ENCODE measurements at regions not wholly inside any gene's neighbourhood (a gene's known extent, or its start where the extent isn't known, plus 50 kb on each side); places are given as distances from the start of the nearest gene placed in this dataset.

DNA sequence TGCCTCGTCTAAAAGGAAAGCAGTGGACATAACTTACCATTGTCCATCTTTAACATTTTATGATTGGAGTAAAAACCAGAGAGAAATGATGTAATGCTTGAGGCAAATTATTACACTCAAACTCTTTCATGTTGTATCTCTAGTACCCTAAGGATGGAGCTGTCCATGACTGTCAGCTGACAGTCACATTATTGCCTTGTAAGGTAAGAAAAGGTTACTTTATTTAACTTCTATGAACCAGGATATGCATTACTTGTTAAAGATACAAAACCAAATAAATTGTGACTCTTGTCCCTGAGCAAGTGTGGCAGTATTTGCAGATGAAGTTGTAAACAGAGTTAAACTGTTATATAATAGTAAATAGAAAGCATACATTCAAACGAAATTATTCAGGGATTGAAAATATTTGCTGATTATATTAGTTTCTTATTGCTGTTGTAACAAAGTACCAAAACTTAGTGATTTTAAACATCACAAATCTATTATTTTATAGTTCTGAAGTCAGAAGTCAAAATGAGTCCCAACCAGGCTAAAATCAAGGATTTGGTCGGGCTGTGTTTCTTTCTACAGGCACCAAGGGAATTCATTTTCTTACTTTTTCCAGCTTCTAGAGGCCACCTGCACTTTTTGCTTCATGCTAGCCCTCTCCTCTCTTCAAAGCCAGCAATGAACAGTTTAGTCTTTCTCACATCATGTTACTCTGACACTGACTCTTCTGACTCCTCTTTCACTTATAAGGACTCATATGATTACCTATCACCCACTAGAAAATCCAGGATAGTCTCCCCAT, 113.8 kb downstream of the CEP44 start:
- Histone ChIP-seq H3K4me1 (no peaks in the 10 kb centered on the region), H3K4me3 (no peak overlapping the region), H3K27me3 (no peaks in the 10 kb centered on the region), H3K9me3 (no peaks in the 10 kb centered on the region), H3K27ac (no peak overlapping the region), H3K36me3 (no peaks in the 10 kb centered on the region)
- TF ChIP-seq, protein P1, sequence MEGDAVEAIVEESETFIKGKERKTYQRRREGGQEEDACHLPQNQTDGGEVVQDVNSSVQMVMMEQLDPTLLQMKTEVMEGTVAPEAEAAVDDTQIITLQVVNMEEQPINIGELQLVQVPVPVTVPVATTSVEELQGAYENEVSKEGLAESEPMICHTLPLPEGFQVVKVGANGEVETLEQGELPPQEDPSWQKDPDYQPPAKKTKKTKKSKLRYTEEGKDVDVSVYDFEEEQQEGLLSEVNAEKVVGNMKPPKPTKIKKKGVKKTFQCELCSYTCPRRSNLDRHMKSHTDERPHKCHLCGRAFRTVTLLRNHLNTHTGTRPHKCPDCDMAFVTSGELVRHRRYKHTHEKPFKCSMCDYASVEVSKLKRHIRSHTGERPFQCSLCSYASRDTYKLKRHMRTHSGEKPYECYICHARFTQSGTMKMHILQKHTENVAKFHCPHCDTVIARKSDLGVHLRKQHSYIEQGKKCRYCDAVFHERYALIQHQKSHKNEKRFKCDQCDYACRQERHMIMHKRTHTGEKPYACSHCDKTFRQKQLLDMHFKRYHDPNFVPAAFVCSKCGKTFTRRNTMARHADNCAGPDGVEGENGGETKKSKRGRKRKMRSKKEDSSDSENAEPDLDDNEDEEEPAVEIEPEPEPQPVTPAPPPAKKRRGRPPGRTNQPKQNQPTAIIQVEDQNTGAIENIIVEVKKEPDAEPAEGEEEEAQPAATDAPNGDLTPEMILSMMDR (IDR thresholded peaks at IDR 0.05) = no peak
- TF ChIP-seq POLR2A (IDR thresholded peaks at IDR 0.05) = no peak
- DNase-seq (no peak), ATAC-seq (no peak)
- WGBS (ENCODE audit: insufficient coverage, low coverage, low lambda C conversion rate, missing lambda C conversion rate) = 25% methylated on average over 3 of the region's 3 CpGs
- intact Hi-C loops (cut with DNase I) = no loop called here

DNA sequence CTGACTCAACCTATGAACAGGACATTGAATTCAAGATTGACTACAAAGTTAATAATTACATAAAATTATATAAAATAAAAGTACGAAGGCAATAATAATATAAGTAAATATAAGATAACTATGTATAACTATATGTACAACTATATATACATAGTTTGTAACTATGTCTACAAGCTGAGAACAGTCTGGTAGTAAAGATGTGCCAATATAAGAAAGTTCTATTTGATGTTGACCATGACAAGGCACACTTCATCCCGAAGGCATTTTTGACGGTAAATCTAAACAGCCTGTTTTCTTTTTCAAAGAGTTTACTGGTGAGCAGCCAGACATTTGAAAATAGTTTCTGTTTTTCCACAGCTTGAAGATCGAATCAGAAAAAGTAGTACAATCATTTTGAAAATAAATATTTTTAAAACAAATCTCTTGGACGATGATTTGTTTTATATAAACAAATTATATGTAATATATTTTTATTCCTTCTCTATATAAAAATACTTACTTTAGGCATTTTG, 112.9 kb downstream of the CEP44 start:
- H3K27me3 ChIP-seq = no peaks in the 10 kb centered on the region
- no peak overlapping the region for H3K27ac ChIP-seq
- no peaks in the 10 kb centered on the region for H3K9me3 ChIP-seq
- ATAC-seq = no peak
- no peaks in the 10 kb centered on the region for H3K36me3 ChIP-seq
- H3K4me1 ChIP-seq = no peaks in the 10 kb centered on the region
- 54% methylated on average over 5 of the region's 5 CpGs for WGBS (ENCODE audit: insufficient coverage, low coverage, low lambda C conversion rate, missing lambda C conversion rate)
- no peak for DNase-seq
- H3K4me3 ChIP-seq = no peak overlapping the region
- intact Hi-C loops (cut with DNase I) = no loop called here
- no peak for TF ChIP-seq POLR2A (IDR thresholded peaks at IDR 0.05)
- TF ChIP-seq, protein P1 (IDR thresholded peaks at IDR 0.05) = no peak

DNA sequence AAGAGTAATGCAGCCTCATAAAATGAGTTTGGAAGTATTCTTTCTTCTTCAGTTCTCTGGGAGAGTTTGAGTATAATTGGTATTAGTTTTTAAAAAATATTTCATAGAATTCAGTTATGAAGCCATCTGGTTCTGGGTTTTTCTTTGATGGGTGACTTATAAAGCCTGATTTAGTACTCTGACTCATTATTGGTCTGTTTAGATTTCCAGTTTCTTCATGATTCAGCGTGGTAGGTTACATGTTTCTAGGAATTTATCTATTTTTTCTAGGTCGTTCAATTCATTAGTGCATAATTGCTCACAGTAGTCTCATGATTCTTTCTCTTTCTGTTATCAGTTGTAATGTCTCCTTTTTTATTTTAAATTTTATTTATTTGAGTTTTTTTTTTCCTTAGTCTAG, 111.2 kb downstream of the CEP44 start:
- Histone ChIP-seq H3K4me3 (no peak overlapping the region), H3K9me3 (no peaks in the 10 kb centered on the region), H3K27me3 (no peaks in the 10 kb centered on the region), H3K36me3 (no peaks in the 10 kb centered on the region), H3K4me1 (no peaks in the 10 kb centered on the region), H3K27ac (no peak overlapping the region)
- intact Hi-C loops (cut with DNase I) = no loop called here
- ATAC-seq (no peak), DNase-seq (no peak)
- WGBS (ENCODE audit: insufficient coverage, low coverage, low lambda C conversion rate, missing lambda C conversion rate) = 28% methylated on average over 2 of the region's 2 CpGs
- no peak for TF ChIP-seq POLR2A (IDR thresholded peaks at IDR 0.05)
- TF ChIP-seq, protein P1 (IDR thresholded peaks at IDR 0.05) = no peak

DNA sequence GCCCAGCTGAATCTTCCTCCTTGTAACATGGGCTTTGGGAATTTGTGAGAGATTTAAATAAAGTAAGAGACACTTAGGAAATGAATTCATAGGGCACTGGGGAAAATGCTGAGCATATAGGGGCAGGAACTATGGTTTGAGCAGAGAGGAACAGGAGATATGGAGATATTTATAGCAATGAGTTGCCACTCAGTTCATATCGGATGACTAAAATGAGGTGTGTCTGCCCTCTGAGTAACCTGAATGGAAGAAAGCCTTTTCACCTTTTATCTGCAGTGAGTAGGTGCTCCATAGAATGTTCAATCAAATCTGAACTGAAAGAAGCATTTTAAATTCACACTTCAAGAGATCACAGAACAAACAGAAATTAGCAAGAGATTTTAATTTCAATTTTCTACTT, 105.7 kb downstream of the CEP44 start:
- H3K27me3 ChIP-seq = no peaks in the 10 kb centered on the region
- TF ChIP-seq POLR2A (IDR thresholded peaks at IDR 0.05) = no peak
- TF ChIP-seq, protein P1 (IDR thresholded peaks at IDR 0.05) = no peak
- H3K27ac ChIP-seq = no peak overlapping the region
- intact Hi-C loops (cut with DNase I) = no loop called here
- ATAC-seq (no peak), DNase-seq (no peak)
- no peaks in the 10 kb centered on the region for H3K36me3 ChIP-seq
- WGBS (ENCODE audit: insufficient coverage, low coverage, low lambda C conversion rate, missing lambda C conversion rate) = 80% methylated on average over 1 of the region's 1 CpG
- H3K4me3 ChIP-seq = no peak overlapping the region
- no peaks in the 10 kb centered on the region for H3K4me1 ChIP-seq
- no peaks in the 10 kb centered on the region for H3K9me3 ChIP-seq

All from right lobe of liver (tissue), 6 donors.